ENCODE measurements at regions not wholly inside any gene's neighbourhood (a gene's known extent, or its start where the extent isn't known, plus 50 kb on each side); places are given as distances from the start of the nearest gene placed in this dataset.

GRCh38 chr13:66214467-66214866 lies 1015.7 kb downstream of the PCDH9 start:
- Histone ChIP-seq H3K4me1 (replicated peaks) (no peaks in the 10 kb centered on the region), H3K27ac (no peak overlapping the region), H3K36me3 (no peaks in the 10 kb centered on the region), H3K4me3 (no peak overlapping the region), H3K27me3 (replicated peaks; ENCODE audit: insufficient read depth) (no peaks in the 10 kb centered on the region), H3K9me3 (no peaks in the 10 kb centered on the region)
- no peak for DNase-seq (ENCODE audit: low spot score)
- intact Hi-C loops (cut with DNase I): no loop called here
- TF ChIP-seq POLR2AphosphoS5 (IDR thresholded peaks at IDR 0.05) (no peak), CTCF (IDR thresholded peaks at IDR 0.05) (no peak), POLR2A (IDR thresholded peaks at IDR 0.05) (no peak)

- Histone ChIP-seq H3K9me3 (no peaks in the 10 kb centered on the region), H3K4me3 (no peak overlapping the region), H3K36me3 (no peaks in the 10 kb centered on the region), H3K27me3 (replicated peaks; ENCODE audit: insufficient read depth) (no peaks in the 10 kb centered on the region), H3K4me1 (replicated peaks) (no peaks in the 10 kb centered on the region), H3K27ac (no peak overlapping the region)
- WGBS: 82% methylated on average over 1 of the region's 1 CpG
- TF ChIP-seq POLR2AphosphoS5 (IDR thresholded peaks at IDR 0.05): no peak
- TF ChIP-seq CTCF (IDR thresholded peaks at IDR 0.05): no peak
- DNase-seq (ENCODE audit: low spot score): no peak
- intact Hi-C loops (cut with DNase I): no loop called here
These were observed 1017.6 kb downstream of the PCDH9 start for GRCh38 chr13:66212511-66212910.

- no peaks in the 10 kb centered on the region for H3K9me3 ChIP-seq
- H3K27me3 ChIP-seq (replicated peaks; ENCODE audit: insufficient read depth): no peaks in the 10 kb centered on the region
- H3K27ac ChIP-seq: no peak overlapping the region
- intact Hi-C loops (cut with DNase I): no loop called here
- no peaks in the 10 kb centered on the region for H3K4me1 ChIP-seq (replicated peaks)
- TF ChIP-seq POLR2A (IDR thresholded peaks at IDR 0.05) (no peak), POLR2AphosphoS5 (IDR thresholded peaks at IDR 0.05) (no peak), CTCF (IDR thresholded peaks at IDR 0.05) (no peak)
- DNase-seq (ENCODE audit: low spot score): no peak
- no peak overlapping the region for H3K4me3 ChIP-seq
- WGBS: 62% methylated on average over 3 of the region's 3 CpGs
- H3K36me3 ChIP-seq: no peaks in the 10 kb centered on the region
These were observed 1019.5 kb downstream of the PCDH9 start for GRCh38 chr13:66210677-66211076.

GRCh38 chr13:66208589-66208988 lies 1021.5 kb downstream of the PCDH9 start:
- no peak overlapping the region for H3K27ac ChIP-seq
- H3K4me3 ChIP-seq: no peak overlapping the region
- no peaks in the 10 kb centered on the region for H3K36me3 ChIP-seq
- DNase-seq (ENCODE audit: low spot score): no peak
- TF ChIP-seq POLR2A (IDR thresholded peaks at IDR 0.05) (no peak), CTCF (IDR thresholded peaks at IDR 0.05) (no peak), POLR2AphosphoS5 (IDR thresholded peaks at IDR 0.05) (no peak)
- no peaks in the 10 kb centered on the region for H3K9me3 ChIP-seq
- no peaks in the 10 kb centered on the region for H3K27me3 ChIP-seq (replicated peaks; ENCODE audit: insufficient read depth)
- 61% methylated on average over 3 of the region's 3 CpGs for WGBS
- intact Hi-C loops (cut with DNase I): no loop called here
- no peaks in the 10 kb centered on the region for H3K4me1 ChIP-seq (replicated peaks)

- H3K9me3 ChIP-seq: no peaks in the 10 kb centered on the region
- H3K36me3 ChIP-seq: no peaks in the 10 kb centered on the region
- no peaks in the 10 kb centered on the region for H3K27me3 ChIP-seq (replicated peaks; ENCODE audit: insufficient read depth)
- H3K4me1 ChIP-seq (replicated peaks): no peaks in the 10 kb centered on the region
- no peak overlapping the region for H3K27ac ChIP-seq
- TF ChIP-seq POLR2A (IDR thresholded peaks at IDR 0.05) (no peak), POLR2AphosphoS5 (IDR thresholded peaks at IDR 0.05) (no peak), CTCF (IDR thresholded peaks at IDR 0.05) (no peak)
- no peak overlapping the region for H3K4me3 ChIP-seq
- intact Hi-C loops (cut with DNase I): no loop called here
- WGBS: 21% methylated on average over 1 of the region's 1 CpG
- no peak for DNase-seq (ENCODE audit: low spot score)
These were observed 1022.5 kb downstream of the PCDH9 start for GRCh38 chr13:66207610-66208009.

Measured in prostate gland (tissue), 2 donors.